ENCODE measurements at regions not wholly inside any gene's neighbourhood (a gene's known extent, or its start where the extent isn't known, plus 50 kb on each side); places are given as distances from the start of the nearest gene placed in this dataset.

GRCh38 chr13:67440236-67440975 is 210.3 kb upstream of the PCDH9 start:
- no peak for DNase-seq (ENCODE audit: low read depth)
- TF ChIP-seq, protein P1, sequence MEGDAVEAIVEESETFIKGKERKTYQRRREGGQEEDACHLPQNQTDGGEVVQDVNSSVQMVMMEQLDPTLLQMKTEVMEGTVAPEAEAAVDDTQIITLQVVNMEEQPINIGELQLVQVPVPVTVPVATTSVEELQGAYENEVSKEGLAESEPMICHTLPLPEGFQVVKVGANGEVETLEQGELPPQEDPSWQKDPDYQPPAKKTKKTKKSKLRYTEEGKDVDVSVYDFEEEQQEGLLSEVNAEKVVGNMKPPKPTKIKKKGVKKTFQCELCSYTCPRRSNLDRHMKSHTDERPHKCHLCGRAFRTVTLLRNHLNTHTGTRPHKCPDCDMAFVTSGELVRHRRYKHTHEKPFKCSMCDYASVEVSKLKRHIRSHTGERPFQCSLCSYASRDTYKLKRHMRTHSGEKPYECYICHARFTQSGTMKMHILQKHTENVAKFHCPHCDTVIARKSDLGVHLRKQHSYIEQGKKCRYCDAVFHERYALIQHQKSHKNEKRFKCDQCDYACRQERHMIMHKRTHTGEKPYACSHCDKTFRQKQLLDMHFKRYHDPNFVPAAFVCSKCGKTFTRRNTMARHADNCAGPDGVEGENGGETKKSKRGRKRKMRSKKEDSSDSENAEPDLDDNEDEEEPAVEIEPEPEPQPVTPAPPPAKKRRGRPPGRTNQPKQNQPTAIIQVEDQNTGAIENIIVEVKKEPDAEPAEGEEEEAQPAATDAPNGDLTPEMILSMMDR (IDR thresholded peaks at IDR 0.05; ENCODE audit: low read length, missing control alignments), result no peak
- H3K4me3 ChIP-seq (replicated peaks; ENCODE audit: low read depth, low read length), result no peak overlapping the region

DNA sequence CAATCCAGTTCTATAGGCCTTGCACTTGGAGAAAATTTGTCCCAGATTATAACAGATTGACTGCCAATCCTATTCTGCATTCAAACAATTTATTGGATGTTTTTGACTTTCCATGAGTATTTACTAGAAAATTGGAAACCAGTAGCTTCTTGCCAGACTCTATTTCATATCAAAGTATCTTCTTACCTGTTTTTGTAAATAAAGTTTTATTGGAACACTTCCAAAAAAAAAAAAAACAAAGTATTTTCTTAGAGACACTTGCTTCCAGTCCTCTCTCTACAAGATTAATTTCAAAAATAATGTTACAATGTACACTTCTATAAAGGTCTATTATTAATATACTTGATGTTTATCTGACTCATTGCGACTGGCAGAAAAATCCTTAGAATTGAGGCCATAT is 209.2 kb upstream of the PCDH9 start:
- TF ChIP-seq, protein P1 (IDR thresholded peaks at IDR 0.05; ENCODE audit: low read length, missing control alignments), result no peak
- H3K4me3 ChIP-seq (replicated peaks; ENCODE audit: low read depth, low read length), result no peak overlapping the region
- no peak for DNase-seq (ENCODE audit: low read depth)

GRCh38 chr13:67438465-67438864 is 208.3 kb upstream of the PCDH9 start:
- TF ChIP-seq, protein P1 (IDR thresholded peaks at IDR 0.05; ENCODE audit: low read length, missing control alignments), result no peak
- no peak for DNase-seq (ENCODE audit: low read depth)
- no peak overlapping the region for H3K4me3 ChIP-seq (replicated peaks; ENCODE audit: low read depth, low read length)

DNA sequence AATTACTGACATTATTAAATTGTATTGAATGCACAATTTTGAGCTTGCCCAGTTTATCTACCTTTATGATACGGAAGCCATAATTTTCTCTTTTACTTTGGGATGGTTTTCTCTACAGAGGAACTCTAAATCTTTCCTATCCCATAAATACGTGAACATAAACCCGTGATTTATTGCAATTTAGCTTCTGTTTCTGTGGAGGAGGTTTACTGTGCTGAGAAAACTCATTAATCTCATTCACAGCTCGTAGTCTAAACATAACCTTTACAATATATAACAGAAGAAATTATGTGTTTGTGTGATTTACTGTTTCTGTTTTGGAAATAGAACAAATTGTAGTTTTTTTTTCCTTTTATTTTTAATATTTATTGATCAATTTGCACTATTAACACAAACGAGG is 207.1 kb upstream of the PCDH9 start:
- TF ChIP-seq, protein P1 (IDR thresholded peaks at IDR 0.05; ENCODE audit: low read length, missing control alignments), result no peak
- DNase-seq (ENCODE audit: low read depth), result no peak
- no peak overlapping the region for H3K4me3 ChIP-seq (replicated peaks; ENCODE audit: low read depth, low read length)

DNA sequence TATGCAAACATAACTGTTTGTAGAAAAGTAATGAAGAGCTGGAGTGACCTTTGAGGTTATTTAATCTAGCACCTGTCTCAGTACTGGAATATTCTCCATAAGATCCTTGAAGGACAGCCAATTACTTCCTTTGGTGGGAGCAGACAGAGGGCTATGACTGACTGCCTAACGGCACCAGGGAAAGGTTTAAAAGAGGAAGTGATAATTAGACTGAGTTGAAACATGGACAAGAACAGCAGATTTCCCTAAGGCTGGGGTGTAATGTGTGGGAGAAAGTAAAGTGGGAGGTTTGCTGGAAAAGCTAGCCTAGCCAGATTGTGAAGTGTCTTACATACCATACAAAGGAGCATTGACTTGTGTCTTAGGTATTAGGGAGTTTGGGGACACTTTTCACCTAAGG is 191.3 kb upstream of the PCDH9 start:
- TF ChIP-seq, protein P1 (IDR thresholded peaks at IDR 0.05; ENCODE audit: low read length, missing control alignments), result no peak
- H3K4me3 ChIP-seq (replicated peaks; ENCODE audit: low read depth, low read length), result no peak overlapping the region
- no peak for DNase-seq (ENCODE audit: low read depth)

DNA sequence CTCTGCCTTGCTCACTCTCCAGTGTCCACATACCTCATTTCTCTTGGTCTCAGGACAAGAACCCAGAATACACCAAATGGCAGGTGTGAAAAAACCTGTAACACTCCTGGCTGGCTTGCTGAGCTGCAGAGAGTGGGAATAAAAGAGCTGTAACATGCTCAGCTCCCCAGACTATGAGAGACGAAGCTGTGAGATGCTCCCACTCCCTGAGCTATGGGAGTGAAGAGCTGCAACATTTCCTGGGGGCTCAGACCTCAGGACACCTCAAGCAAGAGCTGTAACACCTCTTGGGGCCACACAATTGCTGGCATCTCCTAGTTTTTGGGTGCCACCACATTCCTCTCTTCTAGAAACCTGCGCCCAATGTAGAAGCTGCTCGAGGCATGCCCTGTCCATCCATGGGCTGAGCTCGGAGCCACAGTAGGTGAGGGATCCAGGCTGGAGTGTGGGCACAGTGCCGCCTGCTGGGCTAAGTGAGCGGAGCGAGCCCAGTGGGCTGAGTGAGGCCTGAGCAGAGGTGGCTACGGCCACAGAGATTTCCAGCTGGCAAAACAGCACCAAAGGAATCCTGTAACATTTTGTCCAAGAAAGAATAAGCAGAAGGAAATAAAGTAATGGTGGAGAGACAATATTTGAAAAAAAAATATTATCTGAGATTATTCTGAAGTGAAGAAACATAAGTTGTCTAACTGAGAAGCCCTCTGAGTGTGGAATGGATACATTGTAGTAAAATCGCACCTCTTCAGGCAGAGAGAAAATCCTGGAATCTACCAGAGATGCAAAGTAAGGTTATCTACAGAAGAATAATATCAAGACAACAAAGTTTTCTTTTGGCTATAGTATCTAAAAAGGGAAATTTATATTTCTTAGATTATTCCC is 186.2 kb upstream of the PCDH9 start:
- TF ChIP-seq, protein P1 (IDR thresholded peaks at IDR 0.05; ENCODE audit: low read length, missing control alignments), result peak; percentile 91
- DNase-seq (ENCODE audit: low read depth), result peak; percentile 63

More for the DNA sequence above, 186.2 kb upstream of the PCDH9 start:
- no peak overlapping the region for H3K4me3 ChIP-seq (replicated peaks; ENCODE audit: low read depth, low read length)
